IMR-90 (cell line): ENCODE measurements at regions not wholly inside any gene's neighbourhood (a gene's known extent, or its start where the extent isn't known, plus 50 kb on each side); places are given as distances from the start of the nearest gene placed in this dataset.

Experiments used
- CEBPB ChIP-seq: IDR thresholded peaks from 2 replicates; pipeline ENCODE4 v1.6.1; 2012; ENCODE audit warnings: low read depth, low read length, improper control_type of control experiment
- MAFK ChIP-seq: IDR thresholded peaks from 2 replicates; pipeline ENCODE4 v1.6.1; 2012; ENCODE audit warnings: low read depth, low read length, improper control_type of control experiment
- POLR2A ChIP-seq: IDR thresholded peaks from 2 replicates; pipeline ENCODE4 v1.6.1; 2012; ENCODE audit warnings: mild to moderate bottlenecking, low read depth, low read length
- RAD21 ChIP-seq: IDR thresholded peaks from 2 replicates; pipeline ENCODE4 v1.6.1; 2012; ENCODE audit warnings: low read length, improper control_type of control experiment
- RFX5 ChIP-seq: IDR thresholded peaks from 2 replicates; pipeline ENCODE4 v1.8.0; 2012; ENCODE audit warnings: low read depth, mild to moderate bottlenecking, low read length, moderate library complexity
- TF ChIP-seq, protein P1 (sequence below): conservative IDR thresholded peaks from 2 replicates; pipeline ENCODE4 v1.5.1; 2012; ENCODE audit warnings: mild to moderate bottlenecking, low read depth, low read length, improper control_type of control experiment

DNA sequence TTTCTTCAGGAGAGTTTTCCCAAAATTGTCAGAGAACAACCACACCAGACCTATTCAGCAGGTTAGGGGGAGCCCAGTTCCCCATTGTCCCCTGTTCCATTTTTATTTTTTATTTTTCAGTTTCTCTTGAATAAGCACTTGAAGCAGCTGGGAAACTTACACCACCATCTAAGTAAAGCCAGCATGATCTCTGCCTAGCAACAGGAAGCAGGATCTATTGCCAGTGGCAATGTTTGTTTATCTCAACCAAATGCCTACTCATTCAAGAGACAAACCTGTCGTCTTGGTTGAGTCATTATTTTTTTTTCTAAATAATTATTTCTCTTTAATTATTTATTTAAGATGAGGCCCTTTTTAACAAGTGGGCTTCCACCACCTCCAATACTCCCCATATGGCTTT lies 379.3 kb downstream of the PLK2 start:
- TF ChIP-seq, protein P1, sequence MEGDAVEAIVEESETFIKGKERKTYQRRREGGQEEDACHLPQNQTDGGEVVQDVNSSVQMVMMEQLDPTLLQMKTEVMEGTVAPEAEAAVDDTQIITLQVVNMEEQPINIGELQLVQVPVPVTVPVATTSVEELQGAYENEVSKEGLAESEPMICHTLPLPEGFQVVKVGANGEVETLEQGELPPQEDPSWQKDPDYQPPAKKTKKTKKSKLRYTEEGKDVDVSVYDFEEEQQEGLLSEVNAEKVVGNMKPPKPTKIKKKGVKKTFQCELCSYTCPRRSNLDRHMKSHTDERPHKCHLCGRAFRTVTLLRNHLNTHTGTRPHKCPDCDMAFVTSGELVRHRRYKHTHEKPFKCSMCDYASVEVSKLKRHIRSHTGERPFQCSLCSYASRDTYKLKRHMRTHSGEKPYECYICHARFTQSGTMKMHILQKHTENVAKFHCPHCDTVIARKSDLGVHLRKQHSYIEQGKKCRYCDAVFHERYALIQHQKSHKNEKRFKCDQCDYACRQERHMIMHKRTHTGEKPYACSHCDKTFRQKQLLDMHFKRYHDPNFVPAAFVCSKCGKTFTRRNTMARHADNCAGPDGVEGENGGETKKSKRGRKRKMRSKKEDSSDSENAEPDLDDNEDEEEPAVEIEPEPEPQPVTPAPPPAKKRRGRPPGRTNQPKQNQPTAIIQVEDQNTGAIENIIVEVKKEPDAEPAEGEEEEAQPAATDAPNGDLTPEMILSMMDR, result no peak
- TF ChIP-seq RAD21 (no peak), POLR2A (no peak), CEBPB (no peak), RFX5 (peak; percentile 89), MAFK (no peak)
